ENCODE measurements at regions not wholly inside any gene's neighbourhood (a gene's known extent, or its start where the extent isn't known, plus 50 kb on each side); places are given as distances from the start of the nearest gene placed in this dataset.
"Not testable (repeated sequence)": the region's sequence is repeated elsewhere in the genome, so short reads cannot be mapped to it uniquely, and the experiment has no call there.

GRCh38 chr13:79625517-79625916 lies 144.6 kb downstream of the NDFIP2 start:
- DNase-seq (ENCODE audit: low read depth in 3 of 3), result no peak

DNA sequence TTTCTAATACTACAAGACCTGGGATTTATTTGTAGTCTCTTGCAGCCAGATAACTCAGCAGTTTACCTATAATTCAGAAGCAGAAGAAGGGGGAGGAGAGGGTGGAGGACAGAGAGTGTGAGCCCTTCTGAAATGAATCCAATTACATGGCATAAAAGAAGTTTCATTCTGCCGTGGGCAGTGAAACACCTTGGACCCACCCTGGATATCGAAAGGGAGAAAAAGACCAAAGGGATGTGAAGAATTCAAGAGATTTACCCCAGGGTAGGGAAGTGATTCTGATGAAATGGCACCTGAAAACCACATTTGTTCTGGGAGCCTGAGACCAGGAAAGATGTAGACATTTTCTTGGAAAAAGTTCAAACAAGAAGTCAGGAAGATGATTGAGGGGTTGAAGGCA lies 140.9 kb downstream of the NDFIP2 start:
- no peak for DNase-seq (ENCODE audit: low read depth in 3 of 3)

DNA sequence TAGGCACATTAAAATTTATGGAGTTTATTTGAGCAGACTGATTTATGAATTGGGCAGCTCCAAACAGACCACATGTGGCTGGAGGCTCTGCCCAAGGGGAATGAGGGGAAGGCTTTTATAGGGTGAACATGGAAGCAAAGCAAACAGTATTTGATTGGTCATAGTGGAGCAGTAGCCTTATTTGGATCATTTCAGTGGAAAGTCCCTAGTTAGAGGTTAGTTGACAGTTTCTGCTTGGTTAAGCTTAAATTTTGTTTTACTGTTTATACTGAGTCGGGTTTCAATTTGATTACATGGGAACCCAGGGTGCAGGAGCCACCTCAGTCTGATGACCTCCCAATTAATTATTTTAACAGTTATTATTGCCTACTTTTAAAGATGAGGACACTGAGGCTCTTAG lies 140.5 kb downstream of the NDFIP2 start:
- no peak for DNase-seq (ENCODE audit: low read depth in 3 of 3)

- no peak for DNase-seq (ENCODE audit: low read depth in 3 of 3)
Observed at GRCh38 chr13:79614250-79614918, 133.4 kb downstream of the NDFIP2 start.

DNA sequence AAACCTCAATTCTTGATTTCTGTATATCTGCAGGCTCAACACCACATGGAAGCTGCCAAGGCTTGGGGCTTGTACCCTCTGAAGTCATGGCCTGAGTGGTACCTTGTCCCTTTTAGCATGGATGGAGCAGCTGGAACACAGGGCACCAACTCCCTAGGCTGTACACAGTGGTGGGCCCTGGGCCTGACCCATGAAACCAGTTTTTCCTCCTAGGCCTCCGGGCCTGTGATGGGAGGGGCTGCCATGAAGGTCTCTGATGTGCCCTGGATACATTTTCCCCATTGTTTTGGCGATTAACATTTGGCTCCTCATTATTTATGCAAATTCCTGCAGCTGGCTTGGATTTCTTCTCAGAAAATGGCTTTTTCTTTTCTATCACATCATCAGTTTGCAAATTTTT lies 131.6 kb downstream of the NDFIP2 start:
- DNase-seq (ENCODE audit: low read depth in 3 of 3), result no peak

- not testable (repeated sequence) for DNase-seq (ENCODE audit: low read depth in 3 of 3)
Observed at GRCh38 chr13:79607895-79608294, 126.9 kb downstream of the NDFIP2 start.

All from stimulated activated CD4-positive, alpha-beta T cell treated with anti-CD3 and anti-CD28 coated beads, TNF-alpha, amount 100 ng/mL, for 24 hours (primary cell).